ENCODE measurements at regions not wholly inside any gene's neighbourhood (a gene's known extent, or its start where the extent isn't known, plus 50 kb on each side); places are given as distances from the start of the nearest gene placed in this dataset.
"Not testable (repeated sequence)": the region's sequence is repeated elsewhere in the genome, so short reads cannot be mapped to it uniquely, and the experiment has no call there.

- H4K20me1 ChIP-seq (ENCODE audit: insufficient read depth, low read length): no peaks in the 10 kb centered on the region
- no peak for DNase-seq (ENCODE audit: low read depth)
- H3K27me3 ChIP-seq (ENCODE audit: insufficient read depth, low read length): no peaks in the 10 kb centered on the region
- no peaks in the 10 kb centered on the region for H3K9me3 ChIP-seq (ENCODE audit: insufficient read depth, low read depth, low read length)
- H3K4me1 ChIP-seq (ENCODE audit: insufficient read depth, low read length): no peaks in the 10 kb centered on the region
- H3K79me2 ChIP-seq (ENCODE audit: insufficient read depth, low read length): no peaks in the 10 kb centered on the region
- H3K4me3 ChIP-seq (ENCODE audit: insufficient read depth, low read depth, low read length): no peak overlapping the region
- H3K36me3 ChIP-seq (ENCODE audit: insufficient read depth, low read length): no peaks in the 10 kb centered on the region
- TF ChIP-seq CTCF (IDR thresholded peaks at IDR 0.05; ENCODE audit: insufficient read depth, low read depth, low read length) (no peak), EZH2 (IDR thresholded peaks at IDR 0.05; ENCODE audit: insufficient read depth, low read length) (no peak)
- Mint-ChIP-seq H3K36me3 (ENCODE audit: low read depth, unreplicated experiment) (no peaks in the 10 kb centered on the region), H3K27me3 (ENCODE audit: low read depth, unreplicated experiment) (no peaks in the 10 kb centered on the region), H3K9me3 (ENCODE audit: unreplicated experiment) (no peaks in the 10 kb centered on the region), H3K27ac (ENCODE audit: unreplicated experiment) (no peak overlapping the region), H3K4me3 (ENCODE audit: unreplicated experiment) (no peak overlapping the region), H3K4me1 (ENCODE audit: low read depth, unreplicated experiment) (no peaks in the 10 kb centered on the region)
- H2AFZ ChIP-seq (ENCODE audit: low read depth, low read length): no peak overlapping the region
- no peak for FAIRE-seq
- no peak overlapping the region for H3K4me2 ChIP-seq (ENCODE audit: low read length)
- no peak overlapping the region for H3K27ac ChIP-seq (ENCODE audit: low read depth, low read length)
- H3K9ac ChIP-seq (ENCODE audit: low read length): no peak overlapping the region
Measured at GRCh38 chr14:27881646-27882045, 884.9 kb upstream of the FOXG1 start.

DNA sequence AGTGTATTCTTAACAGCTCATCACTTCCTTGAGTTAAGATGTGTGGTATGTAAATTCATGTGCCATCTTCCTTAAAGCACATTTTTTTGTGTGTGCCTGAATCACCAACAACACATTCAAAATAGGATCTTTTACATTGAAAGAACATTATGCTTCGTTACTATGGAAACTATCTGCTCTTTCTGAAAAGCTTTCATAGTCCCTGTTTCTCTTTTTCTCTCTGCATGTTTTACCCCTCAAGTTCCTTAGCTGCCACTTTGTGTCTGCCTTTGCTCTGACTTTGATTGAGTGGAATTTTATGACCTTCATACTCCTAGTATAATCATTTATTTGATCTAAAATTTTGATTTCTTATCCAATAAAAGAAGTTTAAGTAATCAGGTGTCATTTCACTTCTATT is 880.3 kb upstream of the FOXG1 start:
- Mint-ChIP-seq H3K36me3 (ENCODE audit: low read depth, unreplicated experiment) (no peaks in the 10 kb centered on the region), H3K27me3 (ENCODE audit: low read depth, unreplicated experiment) (no peaks in the 10 kb centered on the region), H3K4me1 (ENCODE audit: low read depth, unreplicated experiment) (no peaks in the 10 kb centered on the region), H3K27ac (ENCODE audit: unreplicated experiment) (no peak overlapping the region), H3K4me3 (ENCODE audit: unreplicated experiment) (no peak overlapping the region), H3K9me3 (ENCODE audit: unreplicated experiment) (no peaks in the 10 kb centered on the region)
- H3K27me3 ChIP-seq (ENCODE audit: insufficient read depth, low read length): no peaks in the 10 kb centered on the region
- no peaks in the 10 kb centered on the region for H4K20me1 ChIP-seq (ENCODE audit: insufficient read depth, low read length)
- no peak overlapping the region for H3K4me3 ChIP-seq (ENCODE audit: insufficient read depth, low read depth, low read length)
- no peak for FAIRE-seq
- H2AFZ ChIP-seq (ENCODE audit: low read depth, low read length): no peak overlapping the region
- TF ChIP-seq EZH2 (IDR thresholded peaks at IDR 0.05; ENCODE audit: insufficient read depth, low read length): no peak
- TF ChIP-seq CTCF (IDR thresholded peaks at IDR 0.05; ENCODE audit: insufficient read depth, low read depth, low read length): no peak
- no peaks in the 10 kb centered on the region for H3K9me3 ChIP-seq (ENCODE audit: insufficient read depth, low read depth, low read length)
- no peak overlapping the region for H3K9ac ChIP-seq (ENCODE audit: low read length)
- no peak for DNase-seq (ENCODE audit: low read depth)
- H3K4me2 ChIP-seq (ENCODE audit: low read length): no peak overlapping the region
- no peaks in the 10 kb centered on the region for H3K4me1 ChIP-seq (ENCODE audit: insufficient read depth, low read length)
- no peak overlapping the region for H3K27ac ChIP-seq (ENCODE audit: low read depth, low read length)
- no peaks in the 10 kb centered on the region for H3K36me3 ChIP-seq (ENCODE audit: insufficient read depth, low read length)
- no peaks in the 10 kb centered on the region for H3K79me2 ChIP-seq (ENCODE audit: insufficient read depth, low read length)

DNA sequence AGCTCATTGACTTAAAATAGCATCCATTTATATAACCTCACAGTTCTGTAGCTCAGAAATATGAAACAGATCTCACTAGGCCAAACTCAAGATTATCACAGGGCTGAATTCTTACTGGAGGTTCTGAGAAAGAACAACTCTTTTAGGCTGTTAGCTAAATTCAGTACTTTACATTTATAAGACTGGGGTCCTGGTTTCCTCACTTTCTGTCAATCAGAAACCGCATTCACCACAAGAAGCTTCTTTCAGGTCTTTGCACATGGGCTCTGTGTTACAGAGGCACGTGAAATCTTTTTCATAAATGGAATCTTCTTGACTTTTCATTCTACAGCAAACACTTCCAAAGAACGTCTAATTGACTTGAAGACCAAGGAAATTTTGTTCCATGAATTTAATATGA is 876.3 kb upstream of the FOXG1 start:
- H3K4me3 ChIP-seq (ENCODE audit: insufficient read depth, low read depth, low read length): no peak overlapping the region
- DNase-seq (ENCODE audit: low read depth) (no peak), FAIRE-seq (no peak)
- no peaks in the 10 kb centered on the region for H3K9me3 ChIP-seq (ENCODE audit: insufficient read depth, low read depth, low read length)
- Mint-ChIP-seq H3K9me3 (ENCODE audit: unreplicated experiment) (no peaks in the 10 kb centered on the region), H3K4me3 (ENCODE audit: unreplicated experiment) (no peak overlapping the region), H3K36me3 (ENCODE audit: low read depth, unreplicated experiment) (no peaks in the 10 kb centered on the region), H3K27ac (ENCODE audit: unreplicated experiment) (no peak overlapping the region), H3K27me3 (ENCODE audit: low read depth, unreplicated experiment) (no peaks in the 10 kb centered on the region), H3K4me1 (ENCODE audit: low read depth, unreplicated experiment) (no peaks in the 10 kb centered on the region)
- no peaks in the 10 kb centered on the region for H3K79me2 ChIP-seq (ENCODE audit: insufficient read depth, low read length)
- H3K27ac ChIP-seq (ENCODE audit: low read depth, low read length): no peak overlapping the region
- no peaks in the 10 kb centered on the region for H3K36me3 ChIP-seq (ENCODE audit: insufficient read depth, low read length)
- TF ChIP-seq EZH2 (IDR thresholded peaks at IDR 0.05; ENCODE audit: insufficient read depth, low read length) (no peak), CTCF (IDR thresholded peaks at IDR 0.05; ENCODE audit: insufficient read depth, low read depth, low read length) (no peak)
- H3K4me2 ChIP-seq (ENCODE audit: low read length): no peak overlapping the region
- H3K4me1 ChIP-seq (ENCODE audit: insufficient read depth, low read length): no peaks in the 10 kb centered on the region
- H4K20me1 ChIP-seq (ENCODE audit: insufficient read depth, low read length): no peaks in the 10 kb centered on the region
- H3K9ac ChIP-seq (ENCODE audit: low read length): no peak overlapping the region
- no peak overlapping the region for H2AFZ ChIP-seq (ENCODE audit: low read depth, low read length)
- H3K27me3 ChIP-seq (ENCODE audit: insufficient read depth, low read length): no peaks in the 10 kb centered on the region

GRCh38 chr14:27908484-27908883 is 858.1 kb upstream of the FOXG1 start:
- not testable (repeated sequence) for DNase-seq (ENCODE audit: low read depth); H3K27ac Mint-ChIP-seq (ENCODE audit: unreplicated experiment); H3K27me3 Mint-ChIP-seq (ENCODE audit: low read depth, unreplicated experiment); H3K27me3 ChIP-seq (ENCODE audit: insufficient read depth, low read length); H3K4me1 ChIP-seq (ENCODE audit: insufficient read depth, low read length); H3K4me3 Mint-ChIP-seq (ENCODE audit: unreplicated experiment); H3K27ac ChIP-seq (ENCODE audit: low read depth, low read length); H3K9me3 ChIP-seq (ENCODE audit: insufficient read depth, low read depth, low read length); FAIRE-seq; H2AFZ ChIP-seq (ENCODE audit: low read depth, low read length); H3K36me3 Mint-ChIP-seq (ENCODE audit: low read depth, unreplicated experiment); H4K20me1 ChIP-seq (ENCODE audit: insufficient read depth, low read length); H3K9me3 Mint-ChIP-seq (ENCODE audit: unreplicated experiment); H3K9ac ChIP-seq (ENCODE audit: low read length); H3K4me3 ChIP-seq (ENCODE audit: insufficient read depth, low read depth, low read length); H3K4me1 Mint-ChIP-seq (ENCODE audit: low read depth, unreplicated experiment); H3K79me2 ChIP-seq (ENCODE audit: insufficient read depth, low read length); H3K4me2 ChIP-seq (ENCODE audit: low read length); H3K36me3 ChIP-seq (ENCODE audit: insufficient read depth, low read length)
